ENCODE measurements at regions not wholly inside any gene's neighbourhood (a gene's known extent, or its start where the extent isn't known, plus 50 kb on each side); places are given as distances from the start of the nearest gene placed in this dataset.
"Not testable (repeated sequence)": the region's sequence is repeated elsewhere in the genome, so short reads cannot be mapped to it uniquely, and the experiment has no call there.

DNA sequence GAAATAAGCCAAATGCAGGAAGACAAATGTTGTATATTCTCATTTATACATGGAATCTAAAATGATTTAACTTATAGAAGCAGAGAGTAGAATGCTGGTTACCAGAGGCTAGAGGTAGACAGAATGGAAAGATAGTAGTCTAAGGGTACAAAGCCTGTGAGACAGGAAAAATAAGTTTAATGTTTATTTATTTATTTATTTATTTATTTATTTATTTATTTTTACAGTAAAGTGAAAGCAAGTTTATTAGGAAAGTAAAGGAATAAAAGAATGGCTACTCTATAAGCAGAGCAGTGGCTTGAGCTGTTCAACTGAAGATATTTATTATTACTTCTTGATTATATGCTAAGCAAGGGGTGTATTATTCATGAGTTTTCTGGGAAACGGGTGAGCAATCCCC lies 203.2 kb downstream of the LAS1L start:
- Histone ChIP-seq H3K27ac (ENCODE audit: low read depth, low read length, poor library complexity, severe bottlenecking) (no peak overlapping the region), H3K9me3 (ENCODE audit: low read length) (no peaks in the 10 kb centered on the region), H3K9ac (ENCODE audit: low read length) (no peak overlapping the region), H3K27me3 (ENCODE audit: insufficient read depth, low read length) (no peaks in the 10 kb centered on the region), H3K4me3 (ENCODE audit: low read depth, low read length, poor library complexity, severe bottlenecking) (no peak overlapping the region), H3K4me1 (ENCODE audit: insufficient read depth, low read length, severe bottlenecking) (no peaks in the 10 kb centered on the region), H3K9me2 (ENCODE audit: low read depth, low read length) (no peaks in the 10 kb centered on the region), H3F3A (ENCODE audit: insufficient read depth, low read length) (no peaks in the 10 kb centered on the region), H3K36me3 (ENCODE audit: insufficient read depth, low read length) (no peaks in the 10 kb centered on the region), H4K20me1 (ENCODE audit: insufficient read depth, low read length) (no peaks in the 10 kb centered on the region), H3K4me2 (ENCODE audit: low read length) (no peak overlapping the region), H2AFZ (ENCODE audit: low read length) (no peak overlapping the region), H3K79me2 (ENCODE audit: insufficient read depth, low read length) (no peaks in the 10 kb centered on the region)
- no peak for TF ChIP-seq EZH2 (IDR thresholded peaks at IDR 0.05; ENCODE audit: borderline replicate concordance, low read length)
- TF ChIP-seq, protein P1, sequence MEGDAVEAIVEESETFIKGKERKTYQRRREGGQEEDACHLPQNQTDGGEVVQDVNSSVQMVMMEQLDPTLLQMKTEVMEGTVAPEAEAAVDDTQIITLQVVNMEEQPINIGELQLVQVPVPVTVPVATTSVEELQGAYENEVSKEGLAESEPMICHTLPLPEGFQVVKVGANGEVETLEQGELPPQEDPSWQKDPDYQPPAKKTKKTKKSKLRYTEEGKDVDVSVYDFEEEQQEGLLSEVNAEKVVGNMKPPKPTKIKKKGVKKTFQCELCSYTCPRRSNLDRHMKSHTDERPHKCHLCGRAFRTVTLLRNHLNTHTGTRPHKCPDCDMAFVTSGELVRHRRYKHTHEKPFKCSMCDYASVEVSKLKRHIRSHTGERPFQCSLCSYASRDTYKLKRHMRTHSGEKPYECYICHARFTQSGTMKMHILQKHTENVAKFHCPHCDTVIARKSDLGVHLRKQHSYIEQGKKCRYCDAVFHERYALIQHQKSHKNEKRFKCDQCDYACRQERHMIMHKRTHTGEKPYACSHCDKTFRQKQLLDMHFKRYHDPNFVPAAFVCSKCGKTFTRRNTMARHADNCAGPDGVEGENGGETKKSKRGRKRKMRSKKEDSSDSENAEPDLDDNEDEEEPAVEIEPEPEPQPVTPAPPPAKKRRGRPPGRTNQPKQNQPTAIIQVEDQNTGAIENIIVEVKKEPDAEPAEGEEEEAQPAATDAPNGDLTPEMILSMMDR (IDR thresholded peaks at IDR 0.05; ENCODE audit: low read length): no peak

DNA sequence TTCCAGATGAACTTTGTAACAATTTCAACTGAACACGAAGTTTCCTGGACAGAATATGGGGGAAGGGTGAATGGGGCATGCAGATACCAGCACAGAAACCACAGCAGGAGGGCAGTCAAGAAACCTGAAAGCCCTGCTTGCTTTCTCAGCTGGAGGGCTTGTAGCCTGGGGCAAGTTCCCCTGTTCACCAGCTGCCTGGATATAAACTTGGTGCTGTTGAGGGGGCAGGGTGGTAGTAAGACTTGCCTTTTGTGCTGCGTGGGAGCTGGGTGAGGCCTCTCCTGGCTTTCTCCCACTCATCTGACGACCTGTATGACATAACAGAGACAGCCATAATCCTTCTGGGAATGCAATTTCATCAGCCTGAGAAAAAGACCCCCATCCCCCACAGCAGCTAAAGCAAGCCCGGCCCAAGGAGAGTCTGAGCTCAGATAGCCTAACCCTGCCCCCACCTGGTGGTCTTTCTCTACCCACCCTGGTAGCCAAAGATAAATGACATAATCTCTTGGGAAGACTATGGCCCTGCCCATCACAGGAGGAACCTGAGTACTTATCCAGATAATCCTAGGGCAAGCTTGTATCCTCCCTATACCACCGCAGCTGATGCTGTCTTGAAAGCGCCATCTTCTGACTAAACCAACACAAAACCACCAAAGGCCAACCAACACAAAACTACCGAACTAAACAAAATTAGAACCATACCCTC lies 234.3 kb downstream of the LAS1L start:
- H3K4me2 ChIP-seq (ENCODE audit: low read length): no peak overlapping the region
- no peak overlapping the region for H2AFZ ChIP-seq (ENCODE audit: low read length)
- H3K36me3 ChIP-seq (ENCODE audit: insufficient read depth, low read length): no peaks in the 10 kb centered on the region
- TF ChIP-seq, protein P1 (IDR thresholded peaks at IDR 0.05; ENCODE audit: low read length): no peak
- no peak for TF ChIP-seq EZH2 (IDR thresholded peaks at IDR 0.05; ENCODE audit: borderline replicate concordance, low read length)
- H3K4me1 ChIP-seq (ENCODE audit: insufficient read depth, low read length, severe bottlenecking): no peaks in the 10 kb centered on the region
- H4K20me1 ChIP-seq (ENCODE audit: insufficient read depth, low read length): no peaks in the 10 kb centered on the region
- H3K4me3 ChIP-seq (ENCODE audit: low read depth, low read length, poor library complexity, severe bottlenecking): no peak overlapping the region
- H3K27me3 ChIP-seq (ENCODE audit: insufficient read depth, low read length): no peaks in the 10 kb centered on the region
- no peaks in the 10 kb centered on the region for H3K79me2 ChIP-seq (ENCODE audit: insufficient read depth, low read length)
- no peak overlapping the region for H3K9ac ChIP-seq (ENCODE audit: low read length)
- no peaks in the 10 kb centered on the region for H3F3A ChIP-seq (ENCODE audit: insufficient read depth, low read length)
- H3K9me2 ChIP-seq (ENCODE audit: low read depth, low read length): no peaks in the 10 kb centered on the region
- no peak overlapping the region for H3K27ac ChIP-seq (ENCODE audit: low read depth, low read length, poor library complexity, severe bottlenecking)
- no peaks in the 10 kb centered on the region for H3K9me3 ChIP-seq (ENCODE audit: low read length)

DNA sequence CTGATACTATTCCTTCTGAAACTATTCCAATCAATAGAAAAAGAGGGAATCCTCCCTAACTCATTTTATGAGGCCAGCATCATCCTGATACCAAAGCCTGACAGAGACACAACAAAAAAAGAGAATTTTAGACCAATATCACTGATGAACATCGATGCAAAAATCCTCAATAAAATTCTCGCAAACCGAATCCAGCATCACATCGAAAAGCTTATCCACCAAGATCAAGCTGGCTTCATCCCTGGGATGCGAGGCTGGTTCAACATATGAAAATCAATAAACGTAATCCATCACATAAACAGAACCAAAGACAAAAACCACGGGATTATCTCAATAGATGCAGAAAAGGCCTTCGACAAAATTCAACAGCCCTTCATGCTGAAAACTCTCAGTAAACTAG lies 251.7 kb downstream of the LAS1L start:
- H3K9ac ChIP-seq (ENCODE audit: low read length); H3K4me2 ChIP-seq (ENCODE audit: low read length); H3K79me2 ChIP-seq (ENCODE audit: insufficient read depth, low read length); H3F3A ChIP-seq (ENCODE audit: insufficient read depth, low read length); H3K36me3 ChIP-seq (ENCODE audit: insufficient read depth, low read length); H3K27me3 ChIP-seq (ENCODE audit: insufficient read depth, low read length); H3K27ac ChIP-seq (ENCODE audit: low read depth, low read length, poor library complexity, severe bottlenecking); H4K20me1 ChIP-seq (ENCODE audit: insufficient read depth, low read length); H3K9me2 ChIP-seq (ENCODE audit: low read depth, low read length); H3K4me1 ChIP-seq (ENCODE audit: insufficient read depth, low read length, severe bottlenecking); H3K9me3 ChIP-seq (ENCODE audit: low read length); H3K4me3 ChIP-seq (ENCODE audit: low read depth, low read length, poor library complexity, severe bottlenecking); H2AFZ ChIP-seq (ENCODE audit: low read length): not testable (repeated sequence)

DNA sequence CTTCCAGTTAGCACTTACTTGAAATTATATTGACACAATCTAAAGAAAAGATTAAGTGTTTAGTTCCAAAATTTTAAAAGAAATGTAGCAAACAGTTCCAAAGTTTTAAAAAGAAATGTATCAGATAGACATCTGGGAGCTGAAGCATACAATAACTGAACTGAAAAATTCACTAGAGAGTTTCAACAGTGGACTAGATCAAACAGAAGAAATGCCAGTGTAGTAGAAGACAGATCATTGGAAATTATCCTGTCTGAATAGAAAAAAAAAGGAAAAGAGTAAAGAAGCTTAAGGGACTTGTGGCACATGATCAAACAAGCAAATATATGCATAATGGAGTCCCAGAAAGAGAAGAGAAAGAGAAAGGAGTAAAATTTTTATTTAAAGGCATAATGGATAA lies 261.4 kb downstream of the LAS1L start:
- Histone ChIP-seq H3K36me3 (ENCODE audit: insufficient read depth, low read length) (no peaks in the 10 kb centered on the region), H3K27ac (ENCODE audit: low read depth, low read length, poor library complexity, severe bottlenecking) (no peak overlapping the region), H2AFZ (ENCODE audit: low read length) (no peak overlapping the region), H3K4me1 (ENCODE audit: insufficient read depth, low read length, severe bottlenecking) (no peaks in the 10 kb centered on the region), H3K4me2 (ENCODE audit: low read length) (no peak overlapping the region), H3K9ac (ENCODE audit: low read length) (no peak overlapping the region), H3K9me3 (ENCODE audit: low read length) (no peaks in the 10 kb centered on the region), H3K79me2 (ENCODE audit: insufficient read depth, low read length) (no peaks in the 10 kb centered on the region), H3F3A (ENCODE audit: insufficient read depth, low read length) (no peaks in the 10 kb centered on the region), H3K4me3 (ENCODE audit: low read depth, low read length, poor library complexity, severe bottlenecking) (no peak overlapping the region), H4K20me1 (ENCODE audit: insufficient read depth, low read length) (no peaks in the 10 kb centered on the region), H3K27me3 (ENCODE audit: insufficient read depth, low read length) (no peaks in the 10 kb centered on the region), H3K9me2 (ENCODE audit: low read depth, low read length) (no peaks in the 10 kb centered on the region)
- TF ChIP-seq, protein P1 (IDR thresholded peaks at IDR 0.05; ENCODE audit: low read length): no peak
- TF ChIP-seq EZH2 (IDR thresholded peaks at IDR 0.05; ENCODE audit: borderline replicate concordance, low read length): no peak
